ENCODE measurements at regions not wholly inside any gene's neighbourhood (a gene's known extent, or its start where the extent isn't known, plus 50 kb on each side); places are given as distances from the start of the nearest gene placed in this dataset.

GRCh38 chr10:21194510-21194993, 297.4 kb upstream of the NEBL start:
- TF ChIP-seq CTCF (IDR thresholded peaks at IDR 0.05) (no peak), ZFX (IDR thresholded peaks at IDR 0.05; ENCODE audit: borderline replicate concordance) (no peak)
